ENCODE measurements at regions not wholly inside any gene's neighbourhood (a gene's known extent, or its start where the extent isn't known, plus 50 kb on each side); places are given as distances from the start of the nearest gene placed in this dataset.

DNA sequence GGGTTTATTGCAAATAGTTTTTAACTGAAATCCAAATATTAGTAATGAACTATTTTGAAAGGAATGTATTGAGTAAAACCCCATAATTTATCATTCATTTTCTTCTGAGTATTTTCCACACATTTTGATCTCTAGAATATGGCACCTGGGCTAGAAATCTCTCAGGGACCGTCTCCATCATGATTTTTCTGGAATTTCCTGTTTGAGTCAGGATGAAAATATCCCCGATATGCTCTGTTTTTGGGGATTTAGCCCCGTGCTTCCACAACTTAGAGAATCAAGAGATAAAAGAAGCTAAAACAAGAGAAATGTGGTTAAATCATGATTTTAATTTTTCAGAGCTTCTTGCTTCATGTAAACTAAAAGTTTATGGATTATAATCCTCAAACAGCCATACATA lies 114.2 kb downstream of the SPCS3 start:
- Mint-ChIP-seq H3K4me1 (no peaks in the 10 kb centered on the region), H3K9me3 (no peaks in the 10 kb centered on the region), H3K27me3 (ENCODE audit: low read depth) (no peaks in the 10 kb centered on the region), H3K4me3 (no peak overlapping the region), H3K27ac (no peak overlapping the region), H3K36me3 (no peaks in the 10 kb centered on the region)
- DNase-seq (ENCODE audit: low spot score) = no peak
- ATAC-seq = no peak
- CTCF ChIA-PET = no interaction called here
- TF ChIP-seq HMGA2 (CRISPR knock-in tag; IDR thresholded peaks at IDR 0.05) (no peak), ZBTB21 (CRISPR knock-in tag; IDR thresholded peaks at IDR 0.05; ENCODE audit: borderline replicate concordance) (no peak), GTF2I (CRISPR knock-in tag; conservative IDR thresholded peaks at IDR 0.05) (no peak), NR1H2 (CRISPR knock-in tag; IDR thresholded peaks at IDR 0.05) (no peak), EMX1 (CRISPR knock-in tag; IDR thresholded peaks at IDR 0.05) (no peak), NR2C2 (CRISPR knock-in tag; IDR thresholded peaks at IDR 0.05) (no peak), JAZF1 (CRISPR knock-in tag; IDR thresholded peaks at IDR 0.05) (no peak), ZNF671 (CRISPR knock-in tag; IDR thresholded peaks at IDR 0.05) (no peak), PRRX2 (CRISPR knock-in tag; IDR thresholded peaks at IDR 0.05) (no peak), CBFB (CRISPR knock-in tag; IDR thresholded peaks at IDR 0.05; ENCODE audit: low read depth) (no peak), ZNF219 (CRISPR knock-in tag; IDR thresholded peaks at IDR 0.05; ENCODE audit: borderline replicate concordance) (no peak), TP53 (CRISPR knock-in tag; IDR thresholded peaks at IDR 0.05) (no peak), NR3C1 (CRISPR knock-in tag; conservative IDR thresholded peaks at IDR 0.05; ENCODE audit: low read depth) (no peak)
- TF ChIP-seq, protein P1, sequence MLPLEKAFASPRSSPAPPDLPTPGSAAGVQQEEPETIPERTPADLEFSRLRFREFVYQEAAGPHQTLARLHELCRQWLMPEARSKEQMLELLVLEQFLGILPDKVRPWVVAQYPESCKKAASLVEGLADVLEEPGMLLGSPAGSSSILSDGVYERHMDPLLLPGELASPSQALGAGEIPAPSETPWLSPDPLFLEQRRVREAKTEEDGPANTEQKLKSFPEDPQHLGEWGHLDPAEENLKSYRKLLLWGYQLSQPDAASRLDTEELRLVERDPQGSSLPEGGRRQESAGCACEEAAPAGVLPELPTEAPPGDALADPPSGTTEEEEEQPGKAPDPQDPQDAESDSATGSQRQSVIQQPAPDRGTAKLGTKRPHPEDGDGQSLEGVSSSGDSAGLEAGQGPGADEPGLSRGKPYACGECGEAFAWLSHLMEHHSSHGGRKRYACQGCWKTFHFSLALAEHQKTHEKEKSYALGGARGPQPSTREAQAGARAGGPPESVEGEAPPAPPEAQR (CRISPR knock-in tag; IDR thresholded peaks at IDR 0.05) = no peak
- TF ChIP-seq, protein P2, sequence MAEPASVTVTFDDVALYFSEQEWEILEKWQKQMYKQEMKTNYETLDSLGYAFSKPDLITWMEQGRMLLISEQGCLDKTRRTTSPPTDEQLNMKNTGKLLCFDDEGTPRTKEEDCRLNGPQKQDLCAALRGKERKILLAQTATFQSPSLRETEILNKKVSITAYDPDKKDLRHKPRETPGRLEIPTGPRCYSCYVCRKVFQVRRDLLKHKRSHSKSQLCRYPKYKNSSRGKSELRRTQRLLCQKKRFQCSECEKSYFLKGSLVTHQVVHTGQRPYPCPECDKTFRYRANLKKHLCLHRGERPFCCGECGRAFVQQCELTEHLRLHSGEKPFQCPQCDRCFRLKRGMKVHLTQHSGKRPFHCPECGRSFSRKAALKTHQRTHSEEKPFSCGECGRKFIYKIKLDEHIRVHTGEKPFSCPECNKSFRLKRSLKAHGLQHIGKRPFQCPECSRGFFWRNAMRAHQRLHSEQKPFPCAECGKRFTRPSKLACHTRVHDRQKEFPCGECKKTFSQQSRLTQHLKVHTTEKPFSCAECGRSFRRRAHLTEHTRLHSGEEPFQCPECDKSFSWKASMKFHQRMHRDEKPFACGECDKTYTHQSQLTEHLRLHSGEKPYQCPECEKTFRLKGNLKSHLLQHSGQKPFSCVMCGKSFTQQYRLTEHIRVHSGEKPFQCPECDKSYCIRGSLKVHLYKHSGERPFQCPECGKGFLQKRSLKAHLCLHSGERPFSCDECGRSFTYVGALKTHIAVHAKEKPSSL (CRISPR knock-in tag; conservative IDR thresholded peaks at IDR 0.05) = no peak
- TF ChIP-seq, protein P3, sequence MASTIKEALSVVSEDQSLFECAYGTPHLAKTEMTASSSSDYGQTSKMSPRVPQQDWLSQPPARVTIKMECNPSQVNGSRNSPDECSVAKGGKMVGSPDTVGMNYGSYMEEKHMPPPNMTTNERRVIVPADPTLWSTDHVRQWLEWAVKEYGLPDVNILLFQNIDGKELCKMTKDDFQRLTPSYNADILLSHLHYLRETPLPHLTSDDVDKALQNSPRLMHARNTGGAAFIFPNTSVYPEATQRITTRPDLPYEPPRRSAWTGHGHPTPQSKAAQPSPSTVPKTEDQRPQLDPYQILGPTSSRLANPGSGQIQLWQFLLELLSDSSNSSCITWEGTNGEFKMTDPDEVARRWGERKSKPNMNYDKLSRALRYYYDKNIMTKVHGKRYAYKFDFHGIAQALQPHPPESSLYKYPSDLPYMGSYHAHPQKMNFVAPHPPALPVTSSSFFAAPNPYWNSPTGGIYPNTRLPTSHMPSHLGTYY (CRISPR knock-in tag; IDR thresholded peaks at IDR 0.05) = no peak
- TF ChIP-seq, protein P4, sequence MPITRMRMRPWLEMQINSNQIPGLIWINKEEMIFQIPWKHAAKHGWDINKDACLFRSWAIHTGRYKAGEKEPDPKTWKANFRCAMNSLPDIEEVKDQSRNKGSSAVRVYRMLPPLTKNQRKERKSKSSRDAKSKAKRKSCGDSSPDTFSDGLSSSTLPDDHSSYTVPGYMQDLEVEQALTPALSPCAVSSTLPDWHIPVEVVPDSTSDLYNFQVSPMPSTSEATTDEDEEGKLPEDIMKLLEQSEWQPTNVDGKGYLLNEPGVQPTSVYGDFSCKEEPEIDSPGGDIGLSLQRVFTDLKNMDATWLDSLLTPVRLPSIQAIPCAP (CRISPR knock-in tag; IDR thresholded peaks at IDR 0.05) = no peak
- TF ChIP-seq, protein P5, sequence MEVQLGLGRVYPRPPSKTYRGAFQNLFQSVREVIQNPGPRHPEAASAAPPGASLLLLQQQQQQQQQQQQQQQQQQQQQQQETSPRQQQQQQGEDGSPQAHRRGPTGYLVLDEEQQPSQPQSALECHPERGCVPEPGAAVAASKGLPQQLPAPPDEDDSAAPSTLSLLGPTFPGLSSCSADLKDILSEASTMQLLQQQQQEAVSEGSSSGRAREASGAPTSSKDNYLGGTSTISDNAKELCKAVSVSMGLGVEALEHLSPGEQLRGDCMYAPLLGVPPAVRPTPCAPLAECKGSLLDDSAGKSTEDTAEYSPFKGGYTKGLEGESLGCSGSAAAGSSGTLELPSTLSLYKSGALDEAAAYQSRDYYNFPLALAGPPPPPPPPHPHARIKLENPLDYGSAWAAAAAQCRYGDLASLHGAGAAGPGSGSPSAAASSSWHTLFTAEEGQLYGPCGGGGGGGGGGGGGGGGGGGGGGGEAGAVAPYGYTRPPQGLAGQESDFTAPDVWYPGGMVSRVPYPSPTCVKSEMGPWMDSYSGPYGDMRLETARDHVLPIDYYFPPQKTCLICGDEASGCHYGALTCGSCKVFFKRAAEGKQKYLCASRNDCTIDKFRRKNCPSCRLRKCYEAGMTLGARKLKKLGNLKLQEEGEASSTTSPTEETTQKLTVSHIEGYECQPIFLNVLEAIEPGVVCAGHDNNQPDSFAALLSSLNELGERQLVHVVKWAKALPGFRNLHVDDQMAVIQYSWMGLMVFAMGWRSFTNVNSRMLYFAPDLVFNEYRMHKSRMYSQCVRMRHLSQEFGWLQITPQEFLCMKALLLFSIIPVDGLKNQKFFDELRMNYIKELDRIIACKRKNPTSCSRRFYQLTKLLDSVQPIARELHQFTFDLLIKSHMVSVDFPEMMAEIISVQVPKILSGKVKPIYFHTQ (CRISPR knock-in tag; IDR thresholded peaks at IDR 0.05) = no peak
- TF ChIP-seq, protein P6, sequence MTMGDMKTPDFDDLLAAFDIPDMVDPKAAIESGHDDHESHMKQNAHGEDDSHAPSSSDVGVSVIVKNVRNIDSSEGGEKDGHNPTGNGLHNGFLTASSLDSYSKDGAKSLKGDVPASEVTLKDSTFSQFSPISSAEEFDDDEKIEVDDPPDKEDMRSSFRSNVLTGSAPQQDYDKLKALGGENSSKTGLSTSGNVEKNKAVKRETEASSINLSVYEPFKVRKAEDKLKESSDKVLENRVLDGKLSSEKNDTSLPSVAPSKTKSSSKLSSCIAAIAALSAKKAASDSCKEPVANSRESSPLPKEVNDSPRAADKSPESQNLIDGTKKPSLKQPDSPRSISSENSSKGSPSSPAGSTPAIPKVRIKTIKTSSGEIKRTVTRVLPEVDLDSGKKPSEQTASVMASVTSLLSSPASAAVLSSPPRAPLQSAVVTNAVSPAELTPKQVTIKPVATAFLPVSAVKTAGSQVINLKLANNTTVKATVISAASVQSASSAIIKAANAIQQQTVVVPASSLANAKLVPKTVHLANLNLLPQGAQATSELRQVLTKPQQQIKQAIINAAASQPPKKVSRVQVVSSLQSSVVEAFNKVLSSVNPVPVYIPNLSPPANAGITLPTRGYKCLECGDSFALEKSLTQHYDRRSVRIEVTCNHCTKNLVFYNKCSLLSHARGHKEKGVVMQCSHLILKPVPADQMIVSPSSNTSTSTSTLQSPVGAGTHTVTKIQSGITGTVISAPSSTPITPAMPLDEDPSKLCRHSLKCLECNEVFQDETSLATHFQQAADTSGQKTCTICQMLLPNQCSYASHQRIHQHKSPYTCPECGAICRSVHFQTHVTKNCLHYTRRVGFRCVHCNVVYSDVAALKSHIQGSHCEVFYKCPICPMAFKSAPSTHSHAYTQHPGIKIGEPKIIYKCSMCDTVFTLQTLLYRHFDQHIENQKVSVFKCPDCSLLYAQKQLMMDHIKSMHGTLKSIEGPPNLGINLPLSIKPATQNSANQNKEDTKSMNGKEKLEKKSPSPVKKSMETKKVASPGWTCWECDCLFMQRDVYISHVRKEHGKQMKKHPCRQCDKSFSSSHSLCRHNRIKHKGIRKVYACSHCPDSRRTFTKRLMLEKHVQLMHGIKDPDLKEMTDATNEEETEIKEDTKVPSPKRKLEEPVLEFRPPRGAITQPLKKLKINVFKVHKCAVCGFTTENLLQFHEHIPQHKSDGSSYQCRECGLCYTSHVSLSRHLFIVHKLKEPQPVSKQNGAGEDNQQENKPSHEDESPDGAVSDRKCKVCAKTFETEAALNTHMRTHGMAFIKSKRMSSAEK (CRISPR knock-in tag; IDR thresholded peaks at IDR 0.05; ENCODE audit: borderline replicate concordance) = no peak
- TF ChIP-seq, protein P7, sequence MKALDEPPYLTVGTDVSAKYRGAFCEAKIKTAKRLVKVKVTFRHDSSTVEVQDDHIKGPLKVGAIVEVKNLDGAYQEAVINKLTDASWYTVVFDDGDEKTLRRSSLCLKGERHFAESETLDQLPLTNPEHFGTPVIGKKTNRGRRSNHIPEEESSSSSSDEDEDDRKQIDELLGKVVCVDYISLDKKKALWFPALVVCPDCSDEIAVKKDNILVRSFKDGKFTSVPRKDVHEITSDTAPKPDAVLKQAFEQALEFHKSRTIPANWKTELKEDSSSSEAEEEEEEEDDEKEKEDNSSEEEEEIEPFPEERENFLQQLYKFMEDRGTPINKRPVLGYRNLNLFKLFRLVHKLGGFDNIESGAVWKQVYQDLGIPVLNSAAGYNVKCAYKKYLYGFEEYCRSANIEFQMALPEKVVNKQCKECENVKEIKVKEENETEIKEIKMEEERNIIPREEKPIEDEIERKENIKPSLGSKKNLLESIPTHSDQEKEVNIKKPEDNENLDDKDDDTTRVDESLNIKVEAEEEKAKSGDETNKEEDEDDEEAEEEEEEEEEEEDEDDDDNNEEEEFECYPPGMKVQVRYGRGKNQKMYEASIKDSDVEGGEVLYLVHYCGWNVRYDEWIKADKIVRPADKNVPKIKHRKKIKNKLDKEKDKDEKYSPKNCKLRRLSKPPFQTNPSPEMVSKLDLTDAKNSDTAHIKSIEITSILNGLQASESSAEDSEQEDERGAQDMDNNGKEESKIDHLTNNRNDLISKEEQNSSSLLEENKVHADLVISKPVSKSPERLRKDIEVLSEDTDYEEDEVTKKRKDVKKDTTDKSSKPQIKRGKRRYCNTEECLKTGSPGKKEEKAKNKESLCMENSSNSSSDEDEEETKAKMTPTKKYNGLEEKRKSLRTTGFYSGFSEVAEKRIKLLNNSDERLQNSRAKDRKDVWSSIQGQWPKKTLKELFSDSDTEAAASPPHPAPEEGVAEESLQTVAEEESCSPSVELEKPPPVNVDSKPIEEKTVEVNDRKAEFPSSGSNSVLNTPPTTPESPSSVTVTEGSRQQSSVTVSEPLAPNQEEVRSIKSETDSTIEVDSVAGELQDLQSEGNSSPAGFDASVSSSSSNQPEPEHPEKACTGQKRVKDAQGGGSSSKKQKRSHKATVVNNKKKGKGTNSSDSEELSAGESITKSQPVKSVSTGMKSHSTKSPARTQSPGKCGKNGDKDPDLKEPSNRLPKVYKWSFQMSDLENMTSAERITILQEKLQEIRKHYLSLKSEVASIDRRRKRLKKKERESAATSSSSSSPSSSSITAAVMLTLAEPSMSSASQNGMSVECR (CRISPR knock-in tag; IDR thresholded peaks at IDR 0.05; ENCODE audit: borderline replicate concordance) = no peak
- POLR2A ChIA-PET = no interaction called here
